Peyer's patch (tissue), 4 donors: ENCODE measurements at regions not wholly inside any gene's neighbourhood (a gene's known extent, or its start where the extent isn't known, plus 50 kb on each side); places are given as distances from the start of the nearest gene placed in this dataset.

Experiments
- DNase-seq, 3 donors: peaks; one replicate each; pipeline ENCODE4 v3.0.0-alpha.2; 2017 to 2019
- H3K27ac ChIP-seq, 4 donors: fragments of 200-600 bp; sonication (generic); one replicate each; pipeline ENCODE4 v1.5.1; 2016 to 2019
- H3K27me3 ChIP-seq, 2 donors: fragments of 200-600 bp; sonication (generic); one replicate each; pipeline ENCODE4 v1.5.1; 2019
- H3K36me3 ChIP-seq, 3 donors: fragments of 200-600 bp; sonication (generic); one replicate each; pipeline ENCODE4 v1.5.1; 2016 to 2019
- H3K4me1 ChIP-seq, 4 donors: fragments of 200-600 bp; sonication (generic); one replicate each; pipeline ENCODE4 v1.5.1; 2016 to 2019
- H3K4me3 ChIP-seq, 4 donors: fragments of 200-600 bp; sonication (generic); 1 replicate in 3 of 4; 2 replicates in 1 of 4; pipeline ENCODE4 v1.5.1; 2016 to 2019; ENCODE audit warnings: mild to moderate bottlenecking in 1 of 4
- H3K9me3 ChIP-seq, 4 donors: fragments of 200-600 bp; sonication (generic); one replicate each; pipeline ENCODE4 v1.5.1; 2016 to 2019; ENCODE audit warnings: mild to moderate bottlenecking in 1 of 4
- POLR2A ChIP-seq, 2 donors: fragments of 450-650 bp; IDR thresholded peaks; one replicate each; pipeline ENCODE4 v1.5.1; 2017; ENCODE audit warnings: antibody characterized with exemption in 2 of 2, mild to moderate bottlenecking in 2 of 2, moderate library complexity in 2 of 2
- TF ChIP-seq, protein P1 (sequence below), 6 experiments: fragments of 450-650 bp in 4 of 6; fragments of 200-600 bp in 2 of 6; sonication (generic) in 1 of 6; IDR thresholded peaks; one replicate each; pipeline ENCODE4 v1.5.1; 2017 to 2019; ENCODE audit warnings: antibody characterized with exemption in 6 of 6, mild to moderate bottlenecking in 3 of 6, moderate library complexity in 1 of 6

DNA sequence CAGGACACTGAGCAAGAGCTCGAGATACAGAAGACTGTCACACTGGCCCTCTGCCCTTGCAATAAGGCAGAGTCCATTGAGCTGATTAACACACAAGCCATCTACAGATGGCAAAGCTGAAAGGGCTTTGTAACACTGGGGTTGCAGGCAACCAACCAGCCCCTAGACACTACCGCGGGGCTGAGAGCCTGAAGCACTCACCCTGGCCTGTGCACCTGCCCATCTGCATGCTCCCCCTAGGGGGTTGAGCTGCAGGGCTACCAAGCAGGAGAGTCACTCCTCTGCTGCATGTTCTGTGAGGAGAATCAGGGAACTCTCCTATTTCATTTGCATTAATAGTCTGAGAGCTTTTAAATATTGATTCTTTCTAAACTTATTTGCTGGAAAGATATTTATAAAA lies 128.1 kb upstream of the VIPR2 start:
- H3K4me1 ChIP-seq: no peaks in the 10 kb centered on the region

GRCh38 chr7:159271781-159272180 lies 127.1 kb upstream of the VIPR2 start:
- Histone ChIP-seq H3K36me3 (no peaks in the 10 kb centered on the region), H3K4me3 (no peak overlapping the region), H3K4me1 (no peaks in the 10 kb centered on the region), H3K27ac (no peak overlapping the region), H3K27me3 (no peaks in the 10 kb centered on the region), H3K9me3 (peaks cover 0 to 2% (median 0%) of the 10 kb centered on the region in 4 donors)
- no peak for DNase-seq
- TF ChIP-seq, protein P1, sequence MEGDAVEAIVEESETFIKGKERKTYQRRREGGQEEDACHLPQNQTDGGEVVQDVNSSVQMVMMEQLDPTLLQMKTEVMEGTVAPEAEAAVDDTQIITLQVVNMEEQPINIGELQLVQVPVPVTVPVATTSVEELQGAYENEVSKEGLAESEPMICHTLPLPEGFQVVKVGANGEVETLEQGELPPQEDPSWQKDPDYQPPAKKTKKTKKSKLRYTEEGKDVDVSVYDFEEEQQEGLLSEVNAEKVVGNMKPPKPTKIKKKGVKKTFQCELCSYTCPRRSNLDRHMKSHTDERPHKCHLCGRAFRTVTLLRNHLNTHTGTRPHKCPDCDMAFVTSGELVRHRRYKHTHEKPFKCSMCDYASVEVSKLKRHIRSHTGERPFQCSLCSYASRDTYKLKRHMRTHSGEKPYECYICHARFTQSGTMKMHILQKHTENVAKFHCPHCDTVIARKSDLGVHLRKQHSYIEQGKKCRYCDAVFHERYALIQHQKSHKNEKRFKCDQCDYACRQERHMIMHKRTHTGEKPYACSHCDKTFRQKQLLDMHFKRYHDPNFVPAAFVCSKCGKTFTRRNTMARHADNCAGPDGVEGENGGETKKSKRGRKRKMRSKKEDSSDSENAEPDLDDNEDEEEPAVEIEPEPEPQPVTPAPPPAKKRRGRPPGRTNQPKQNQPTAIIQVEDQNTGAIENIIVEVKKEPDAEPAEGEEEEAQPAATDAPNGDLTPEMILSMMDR (IDR thresholded peaks at IDR 0.05): no peak
- no peak for TF ChIP-seq POLR2A (IDR thresholded peaks at IDR 0.05)

More for the DNA sequence above, 128.1 kb upstream of the VIPR2 start:
- H3K4me3 ChIP-seq: no peak overlapping the region
- DNase-seq: no peak
- TF ChIP-seq, protein P1 (IDR thresholded peaks at IDR 0.05): no peak
- no peak for TF ChIP-seq POLR2A (IDR thresholded peaks at IDR 0.05)
- no peaks in the 10 kb centered on the region for H3K27me3 ChIP-seq
- no peak overlapping the region for H3K27ac ChIP-seq
- H3K36me3 ChIP-seq: no peaks in the 10 kb centered on the region
- peaks cover 0 to 2% (median 0%) of the 10 kb centered on the region in 4 donors for H3K9me3 ChIP-seq

- Histone ChIP-seq H3K36me3 (no peaks in the 10 kb centered on the region), H3K4me1 (no peaks in the 10 kb centered on the region), H3K27ac (no peak overlapping the region), H3K4me3 (no peak overlapping the region), H3K9me3 (peaks cover 0 to 2% (median 0%) of the 10 kb centered on the region in 4 donors), H3K27me3 (no peaks in the 10 kb centered on the region)
- DNase-seq: no peak
- TF ChIP-seq, protein P1 (IDR thresholded peaks at IDR 0.05): no peak
- no peak for TF ChIP-seq POLR2A (IDR thresholded peaks at IDR 0.05)
These were observed 125.1 kb upstream of the VIPR2 start for GRCh38 chr7:159269745-159270144.

- H3K9me3 ChIP-seq: no peaks in the 10 kb centered on the region
- no peaks in the 10 kb centered on the region for H3K36me3 ChIP-seq
- H3K27ac ChIP-seq: no peak overlapping the region
- DNase-seq: no peak
- no peaks in the 10 kb centered on the region for H3K27me3 ChIP-seq
- no peaks in the 10 kb centered on the region for H3K4me1 ChIP-seq
- TF ChIP-seq, protein P1 (IDR thresholded peaks at IDR 0.05): no peak
- no peak for TF ChIP-seq POLR2A (IDR thresholded peaks at IDR 0.05)
- H3K4me3 ChIP-seq: no peak overlapping the region
These were observed 118.8 kb upstream of the VIPR2 start for GRCh38 chr7:159263430-159263829.

- no peak overlapping the region for H3K4me3 ChIP-seq
- H3K27me3 ChIP-seq: no peaks in the 10 kb centered on the region
- no peak for DNase-seq
- no peaks in the 10 kb centered on the region for H3K4me1 ChIP-seq
- no peaks in the 10 kb centered on the region for H3K36me3 ChIP-seq
- TF ChIP-seq, protein P1 (IDR thresholded peaks at IDR 0.05): no peak
- TF ChIP-seq POLR2A (IDR thresholded peaks at IDR 0.05): no peak
- H3K9me3 ChIP-seq: no peaks in the 10 kb centered on the region
- H3K27ac ChIP-seq: no peak overlapping the region
These were observed 109.0 kb upstream of the VIPR2 start for GRCh38 chr7:159253657-159254056.

DNA sequence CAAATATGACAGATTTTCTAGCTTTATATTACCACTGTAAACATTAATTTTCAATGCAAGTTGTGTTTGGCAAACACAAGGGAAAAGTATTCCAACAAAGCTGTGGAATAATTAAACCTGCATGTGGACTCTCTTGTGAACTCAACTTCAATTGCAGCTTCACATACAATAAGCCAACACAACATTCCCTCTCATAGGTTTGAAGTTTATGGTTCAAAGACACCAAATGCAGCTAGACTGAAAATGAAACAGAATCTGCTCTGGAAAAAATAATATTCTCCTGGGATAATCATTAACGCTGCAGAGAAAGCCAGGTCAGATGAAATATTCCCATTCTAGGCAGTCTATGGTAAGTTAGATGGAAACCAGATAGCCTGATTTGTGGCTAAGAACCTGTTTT lies 105.8 kb upstream of the VIPR2 start:
- Histone ChIP-seq H3K4me3 (no peak overlapping the region), H3K27ac (no peak overlapping the region), H3K27me3 (no peaks in the 10 kb centered on the region), H3K36me3 (no peaks in the 10 kb centered on the region), H3K9me3 (no peaks in the 10 kb centered on the region), H3K4me1 (no peaks in the 10 kb centered on the region)
- TF ChIP-seq, protein P1 (IDR thresholded peaks at IDR 0.05): no peak
- no peak for TF ChIP-seq POLR2A (IDR thresholded peaks at IDR 0.05)
- no peak for DNase-seq
